NCI-H2227 (cell line): ENCODE measurements at regions not wholly inside any gene's neighbourhood (a gene's known extent, or its start where the extent isn't known, plus 50 kb on each side); places are given as distances from the start of the nearest gene placed in this dataset.

Experiments used
- DNase-seq: peaks from one replicate; lab custom pipeline; 2025; ENCODE audit not compliant: unreplicated experiment; lab: John Stamatoyannopoulos, UW

DNA sequence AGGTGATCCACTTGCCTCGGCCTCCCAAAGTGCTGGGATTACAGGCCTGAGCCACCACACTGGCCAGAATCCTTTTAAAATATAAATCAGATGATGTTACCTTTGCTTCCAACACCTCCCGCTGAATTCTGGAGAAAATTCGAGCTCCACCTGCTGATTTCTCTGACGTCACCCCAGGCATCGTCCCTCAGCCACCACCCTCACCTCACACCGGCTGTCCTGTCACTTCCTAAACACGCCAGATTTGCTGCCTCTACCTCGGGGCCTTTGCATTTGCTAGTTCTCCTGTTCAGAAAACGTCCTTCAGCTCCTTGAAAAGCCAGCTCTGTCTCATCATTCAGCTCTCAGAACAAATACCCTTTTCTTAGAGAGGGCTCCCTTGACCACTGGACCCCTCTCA, 57.9 kb downstream of the FBXO2 start:
- no peak for DNase-seq

DNA sequence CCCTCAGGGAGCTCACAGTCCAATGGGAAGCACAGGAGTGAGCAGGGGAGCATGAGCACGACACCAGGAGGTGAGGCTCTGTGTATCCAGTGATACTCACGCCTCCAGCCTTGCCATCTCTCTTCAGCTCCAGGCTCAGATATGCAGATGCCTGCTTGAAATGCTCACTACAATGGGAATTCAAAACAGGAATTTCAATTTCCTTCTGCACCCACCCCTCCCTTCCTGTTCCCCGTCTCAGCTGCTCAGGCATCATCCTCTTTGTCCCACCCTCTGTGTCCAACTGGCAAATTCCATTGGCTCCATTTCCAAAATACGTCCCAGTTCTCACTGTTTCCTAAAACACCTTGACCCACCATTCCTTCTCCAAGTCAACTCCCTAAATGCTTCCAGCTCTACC, 58.9 kb downstream of the FBXO2 start:
- DNase-seq: no peak

DNA sequence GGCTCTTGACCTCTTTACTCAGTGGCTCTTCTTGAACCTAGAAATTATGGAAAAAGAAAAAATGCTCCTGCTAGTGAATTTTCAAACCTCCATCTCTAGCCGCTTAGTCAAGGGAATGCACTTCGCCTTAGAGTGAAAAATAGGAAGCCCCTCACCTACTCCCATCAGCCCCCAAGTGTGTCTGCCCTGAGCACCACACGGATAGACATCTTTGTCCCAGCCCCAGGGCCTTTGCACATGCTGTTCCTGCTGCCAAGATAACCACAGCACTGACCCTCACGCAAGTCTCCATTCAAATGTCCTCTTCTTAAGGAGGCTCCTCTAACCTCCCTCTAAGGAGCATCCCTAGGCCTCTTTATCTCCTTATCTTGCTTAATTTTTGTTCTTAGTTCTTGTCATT, 59.6 kb downstream of the FBXO2 start:
- no peak for DNase-seq

DNA sequence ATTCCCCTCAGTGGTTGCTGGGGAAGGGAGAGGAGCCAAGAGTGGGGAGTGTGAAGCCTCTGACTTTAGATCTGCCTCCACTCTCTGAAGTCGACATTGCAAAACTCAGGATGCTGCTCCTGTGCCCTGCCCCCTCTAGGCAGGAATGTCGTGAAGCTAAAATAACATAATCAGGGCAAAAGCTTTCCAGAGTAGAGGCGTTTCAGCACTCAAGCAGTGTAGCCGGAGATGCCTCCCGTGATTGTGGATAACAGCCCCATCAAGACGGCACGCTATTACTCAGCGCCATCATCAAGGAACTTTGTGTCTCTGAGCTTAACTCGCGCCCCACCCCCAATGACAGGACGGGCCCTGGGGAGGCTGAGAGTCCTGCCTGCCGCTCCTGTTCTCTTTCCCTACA, 60.0 kb downstream of the FBXO2 start:
- peak; percentile 67 for DNase-seq

DNA sequence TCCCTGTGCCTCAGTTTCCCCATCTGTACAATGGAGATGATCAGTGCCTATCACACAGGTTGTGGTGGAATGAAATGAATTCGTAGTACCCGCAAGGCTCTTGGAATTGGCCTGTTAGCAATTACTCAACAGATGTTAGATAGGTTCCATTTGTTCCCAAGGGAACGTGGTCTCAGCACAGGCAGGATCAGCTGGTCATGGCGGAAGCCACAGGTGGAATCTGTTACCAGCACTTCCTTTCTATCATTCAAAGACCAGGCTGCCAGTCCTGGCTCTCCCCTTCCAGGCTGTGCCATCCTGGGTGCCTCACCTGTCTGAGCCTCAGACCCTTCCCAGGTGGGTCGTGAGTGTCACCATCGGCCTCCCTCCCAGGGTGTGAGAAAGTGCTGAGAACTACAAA, 61.5 kb downstream of the FBXO2 start:
- no peak for DNase-seq

DNA sequence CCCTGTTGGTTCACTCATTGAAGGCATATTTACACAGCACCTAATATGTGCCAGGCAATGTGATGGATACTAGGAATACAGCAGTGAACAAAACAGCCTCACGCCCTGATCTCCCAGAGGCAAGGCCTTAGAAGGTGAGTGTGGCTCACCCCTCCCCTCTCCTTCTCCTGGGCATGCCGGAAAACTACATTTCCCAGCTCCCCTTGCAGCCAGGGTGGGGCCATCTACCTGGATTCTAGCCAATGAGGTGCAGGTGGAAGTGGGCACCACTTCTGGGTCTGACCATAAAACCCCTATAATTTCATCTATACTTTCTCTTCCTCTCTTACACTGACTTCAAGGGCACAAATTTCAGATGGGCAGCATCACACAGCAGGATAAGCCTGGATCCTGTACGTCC, 63.8 kb downstream of the FBXO2 start:
- DNase-seq: no peak
